NCI-H82 treated with DMSO at 0.1 percent for 48 hours (cell line): ENCODE measurements at regions not wholly inside any gene's neighbourhood (a gene's known extent, or its start where the extent isn't known, plus 50 kb on each side); places are given as distances from the start of the nearest gene placed in this dataset.
"Not testable (repeated sequence)": the region's sequence is repeated elsewhere in the genome, so short reads cannot be mapped to it uniquely, and the experiment has no call there.

Experiments
- DNase-seq: peaks from one replicate; lab custom pipeline; 2025; ENCODE audit not compliant: unreplicated experiment; lab: John Stamatoyannopoulos, UW

- no peak for DNase-seq
Observed at GRCh38 chrX:139058831-139059495, 347.4 kb upstream of the FGF13 start.

GRCh38 chrX:139052461-139052860 is 340.9 kb upstream of the FGF13 start:
- DNase-seq = no peak

DNA sequence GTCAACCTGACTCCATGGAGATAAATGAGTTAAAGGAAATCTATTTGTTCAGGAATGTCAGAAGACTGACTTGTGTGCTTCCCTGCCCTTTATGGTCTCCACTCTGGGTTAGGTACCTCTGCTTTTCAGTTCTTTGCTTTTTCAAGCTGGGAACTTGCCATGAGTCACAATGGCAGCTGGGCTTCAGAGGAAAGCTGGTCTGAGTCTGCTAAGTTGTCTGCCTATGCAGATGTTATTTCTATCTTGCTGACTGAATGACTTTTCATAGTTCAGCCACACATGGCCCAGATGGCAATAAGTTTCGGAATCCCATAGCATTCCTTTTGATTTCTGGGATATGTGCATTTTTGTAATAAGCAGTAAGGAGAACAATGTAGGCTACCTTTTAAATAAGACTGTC is 337.9 kb upstream of the FGF13 start:
- DNase-seq = no peak

DNA sequence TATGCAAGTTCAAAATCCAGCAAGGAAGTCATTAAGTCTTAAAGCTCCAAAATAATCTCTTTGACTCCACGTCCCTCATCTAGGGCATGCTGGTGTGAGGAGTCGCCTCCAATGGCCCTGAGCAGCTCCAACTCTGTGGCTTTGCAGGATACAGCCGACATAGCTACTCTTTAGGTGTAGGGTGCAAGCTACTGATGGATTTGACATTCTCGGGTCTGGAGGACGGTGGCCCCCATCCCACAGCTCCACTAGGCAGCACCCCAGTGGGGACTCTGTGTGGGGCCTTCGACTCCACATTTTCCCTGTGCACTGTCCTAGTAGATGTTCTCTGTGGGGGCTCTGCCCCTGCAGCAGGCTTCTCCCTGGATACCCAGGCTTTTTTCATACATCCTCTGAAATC is 333.2 kb upstream of the FGF13 start:
- DNase-seq = no peak

GRCh38 chrX:139039041-139039440 is 327.5 kb upstream of the FGF13 start:
- no peak for DNase-seq

- DNase-seq = no peak
Observed at GRCh38 chrX:139026811-139027210, 315.3 kb upstream of the FGF13 start.

DNA sequence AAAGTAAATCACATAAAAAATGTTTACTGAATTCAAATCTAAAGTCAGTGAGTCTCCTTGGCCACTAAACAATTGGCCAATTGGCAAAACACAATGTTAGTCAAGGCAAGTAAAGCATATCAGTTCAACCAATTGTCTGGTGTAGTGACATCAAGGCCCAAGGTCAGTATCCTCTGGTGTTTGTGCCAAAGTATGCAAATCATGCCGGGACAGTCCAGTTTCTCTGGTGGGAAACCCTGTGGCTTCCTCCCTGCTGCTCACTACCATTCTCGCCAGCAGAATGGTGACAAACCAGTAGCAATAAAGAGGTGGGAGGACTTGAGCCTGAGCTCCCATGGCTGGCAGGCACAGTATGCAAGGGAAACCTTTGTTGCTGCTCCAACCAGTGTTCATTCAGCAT is 314.9 kb upstream of the FGF13 start:
- no peak for DNase-seq

GRCh38 chrX:139025816-139026215 is 314.3 kb upstream of the FGF13 start:
- DNase-seq = no peak

DNA sequence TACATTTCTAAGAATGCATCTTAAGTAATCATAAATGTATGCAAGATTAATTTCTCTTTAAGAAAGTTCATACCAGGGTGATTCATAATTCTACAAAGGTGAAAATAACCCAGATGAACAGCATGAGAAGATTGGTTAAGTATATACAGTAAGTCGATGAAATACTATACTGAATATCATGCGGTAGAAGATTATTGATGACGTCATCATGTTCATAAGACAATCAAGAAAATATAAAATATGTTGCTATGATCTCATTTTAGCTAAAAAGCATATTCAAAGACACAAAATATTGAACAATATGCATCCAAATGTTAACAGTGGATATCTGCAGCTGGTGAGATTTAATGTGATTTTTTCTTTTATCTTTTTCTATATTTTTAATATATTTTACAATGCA is 312.0 kb upstream of the FGF13 start:
- no peak for DNase-seq

DNA sequence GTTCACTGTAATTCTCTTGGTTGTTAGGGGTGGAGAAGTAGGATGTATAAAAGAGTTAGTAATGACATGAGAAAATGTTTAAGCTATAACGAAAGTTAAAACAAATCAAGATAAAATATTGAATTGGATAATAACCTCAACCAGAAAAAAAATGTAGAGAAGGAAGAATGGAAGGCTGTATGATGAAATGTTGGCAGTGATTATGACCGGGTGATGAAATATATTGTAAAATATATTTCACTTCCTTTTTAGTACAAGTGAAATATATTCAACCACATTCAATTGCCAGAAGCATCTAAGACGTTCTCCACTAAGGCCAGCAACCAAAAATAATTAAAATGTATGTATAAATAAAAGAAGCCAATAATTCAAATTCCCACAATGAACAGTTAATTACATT is 309.3 kb upstream of the FGF13 start:
- no peak for DNase-seq

DNA sequence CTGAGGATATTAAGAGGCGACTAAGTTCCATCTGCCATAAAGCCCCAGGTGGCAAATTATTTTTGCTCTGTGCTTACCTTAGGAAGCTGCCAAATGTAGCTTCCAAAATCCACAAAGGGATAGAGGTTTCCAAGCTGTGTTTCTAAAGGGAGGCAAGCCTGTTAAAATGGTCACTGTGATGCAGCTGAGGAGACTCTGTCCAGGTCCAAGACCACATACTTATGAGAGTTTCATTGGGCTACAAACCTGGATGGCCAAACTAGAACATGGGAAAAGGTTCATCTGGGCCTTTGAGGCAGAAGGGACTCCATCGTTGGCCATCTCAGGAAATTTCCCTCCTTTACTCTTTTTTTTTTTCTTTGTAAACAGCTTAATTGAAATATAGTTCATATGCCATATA is 306.9 kb upstream of the FGF13 start:
- no peak for DNase-seq

- no peak for DNase-seq
Observed at GRCh38 chrX:139015627-139016026, 304.1 kb upstream of the FGF13 start.

GRCh38 chrX:139008185-139008584 is 296.7 kb upstream of the FGF13 start:
- no peak for DNase-seq

DNA sequence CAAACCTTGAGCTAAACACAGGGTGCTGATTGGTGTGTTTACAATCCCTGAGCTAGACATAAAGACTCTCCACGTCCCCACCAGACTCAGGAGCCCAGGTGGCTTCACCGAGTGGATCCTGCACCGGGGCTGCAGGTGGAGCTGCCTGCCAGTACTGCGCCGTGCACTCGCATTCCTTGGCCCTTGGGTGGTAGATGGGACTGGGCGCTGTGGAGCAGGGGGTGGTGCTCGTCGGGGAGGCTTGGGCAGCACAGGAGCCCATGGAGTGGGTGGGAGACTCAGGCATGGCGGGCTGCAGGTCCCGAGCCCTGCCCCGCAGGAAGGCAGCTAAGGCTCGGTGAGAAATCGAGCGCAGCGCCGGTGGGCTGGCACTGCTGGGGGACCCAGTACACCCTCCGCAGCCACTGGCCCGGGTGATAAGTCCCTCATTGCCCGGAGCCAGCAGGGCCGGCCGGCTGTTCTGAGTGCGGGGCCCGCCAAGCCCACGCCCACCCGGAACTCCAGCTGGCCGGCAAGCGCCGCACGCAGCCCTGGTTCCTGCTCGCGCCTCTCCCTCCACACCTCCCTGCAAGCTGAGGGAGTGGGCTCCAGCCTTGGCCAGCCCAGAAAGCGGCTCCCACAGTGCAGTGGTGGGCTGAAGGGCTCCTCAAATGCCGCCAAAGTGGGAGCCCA is 292.5 kb upstream of the FGF13 start:
- DNase-seq = not testable (repeated sequence)

DNA sequence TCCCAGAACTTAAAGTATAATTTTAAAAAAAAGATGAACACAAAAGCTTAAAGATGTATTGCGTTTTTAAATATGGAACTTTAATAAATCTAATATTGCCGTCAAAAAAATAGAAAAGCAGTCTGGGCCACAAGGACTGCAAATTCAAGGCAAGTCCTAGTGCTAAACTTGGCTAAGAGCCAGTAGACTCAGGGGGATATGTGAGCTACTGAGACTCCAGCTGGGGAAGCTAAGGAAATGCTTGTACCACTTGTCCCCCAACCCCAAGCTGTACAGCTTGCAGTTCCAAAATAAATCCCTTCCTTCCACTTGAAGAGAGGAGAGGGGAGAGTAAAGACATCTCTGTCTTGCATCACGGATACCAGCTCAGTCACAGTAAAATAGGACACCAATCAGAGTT is 290.8 kb upstream of the FGF13 start:
- no peak for DNase-seq

GRCh38 chrX:138996268-138996667 is 284.8 kb upstream of the FGF13 start:
- DNase-seq = no peak

- DNase-seq = no peak
Observed at GRCh38 chrX:138995458-138995857, 283.9 kb upstream of the FGF13 start.

DNA sequence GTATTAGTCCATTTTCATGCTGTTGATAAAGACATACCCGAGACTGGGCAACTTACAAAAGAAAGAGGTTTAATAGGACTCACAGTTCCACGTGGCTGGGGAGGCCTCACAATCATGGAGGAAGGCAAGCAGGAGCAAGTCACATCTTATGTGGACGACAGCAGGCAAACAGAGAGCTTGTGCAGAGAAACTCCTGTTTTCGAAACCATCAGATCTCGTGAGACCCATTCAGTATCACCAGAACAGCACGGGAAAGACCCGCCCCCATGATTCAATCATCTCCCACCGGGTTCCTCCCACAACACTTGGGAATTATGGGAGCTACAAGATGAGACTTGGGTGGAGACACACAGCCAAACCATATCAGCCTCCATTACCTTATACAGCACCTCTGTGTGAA is 278.9 kb upstream of the FGF13 start:
- DNase-seq = not testable (repeated sequence)

GRCh38 chrX:138986866-138987265 is 275.3 kb upstream of the FGF13 start:
- DNase-seq = no peak

GRCh38 chrX:138986235-138986634 is 274.7 kb upstream of the FGF13 start:
- no peak for DNase-seq

DNA sequence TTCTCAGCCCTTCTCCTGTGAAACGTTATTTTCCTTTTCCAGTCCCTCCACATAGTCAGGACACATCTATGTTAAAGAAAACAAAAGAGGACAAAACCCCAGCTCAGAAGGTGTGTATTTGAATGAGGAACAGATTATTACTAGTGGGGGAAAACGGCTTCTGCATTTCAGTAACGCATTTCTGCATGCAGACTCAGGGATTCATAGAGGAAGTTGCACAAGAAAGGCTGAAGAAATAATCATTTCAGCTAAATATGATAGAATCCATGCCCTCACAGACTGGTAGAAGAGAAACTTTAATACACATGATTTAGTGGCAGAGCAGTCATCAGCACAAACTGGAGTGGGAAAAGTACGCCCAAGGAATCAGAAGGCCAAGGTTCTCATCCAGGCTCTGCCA is 270.8 kb upstream of the FGF13 start:
- DNase-seq = no peak

GRCh38 chrX:138964501-138964900 is 253.0 kb upstream of the FGF13 start:
- DNase-seq = no peak

- not testable (repeated sequence) for DNase-seq
Observed at GRCh38 chrX:138962419-138962818, 250.9 kb upstream of the FGF13 start.
